HG03095 (cell line): ENCODE measurements at regions not wholly inside any gene's neighbourhood (a gene's known extent, or its start where the extent isn't known, plus 50 kb on each side); places are given as distances from the start of the nearest gene placed in this dataset.

Source experiments
- ATAC-seq: cut with Tn5 transposase; IDR thresholded peaks from one replicate; pipeline ENCODE4 v1.9.1; 2021; ENCODE audit warnings: moderate library complexity; ENCODE audit not compliant: unreplicated experiment

DNA sequence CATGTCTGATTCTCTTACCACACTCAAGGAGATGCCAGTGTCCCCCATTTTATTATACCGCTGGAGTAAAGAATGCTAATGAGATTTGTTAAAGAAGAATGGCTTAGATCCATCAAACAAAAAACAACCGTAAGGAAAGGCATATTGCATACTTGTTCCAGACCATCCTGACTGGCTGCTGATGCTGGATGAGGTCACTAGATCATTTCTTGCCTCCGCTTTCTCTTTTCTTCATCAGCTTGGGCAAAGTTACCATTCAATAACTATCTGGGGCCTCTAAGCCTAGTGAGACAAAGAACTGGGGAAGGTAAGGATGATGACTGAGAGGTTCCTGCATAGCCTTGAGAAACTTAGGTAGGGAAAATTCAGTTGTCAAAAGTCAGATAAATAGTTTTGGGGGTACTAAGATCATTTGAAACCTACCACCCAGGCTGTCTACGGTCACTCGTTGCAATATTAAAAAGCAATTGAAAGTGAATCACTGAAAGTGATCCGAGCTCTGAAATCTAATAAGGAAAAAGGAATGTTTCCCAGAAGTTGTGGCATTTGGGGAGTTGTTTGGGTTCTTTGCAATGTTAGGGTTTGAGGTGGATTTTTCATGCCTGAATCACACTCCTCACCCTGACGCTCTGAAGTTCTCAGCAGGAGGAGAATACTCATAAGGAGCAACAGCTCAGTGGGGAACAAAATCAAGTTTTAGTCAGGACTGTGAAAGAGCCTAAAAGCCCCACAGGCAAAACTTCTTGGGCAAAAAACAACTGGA is 176.8 kb downstream of the HHIPL2 start:
- ATAC-seq: no peak

DNA sequence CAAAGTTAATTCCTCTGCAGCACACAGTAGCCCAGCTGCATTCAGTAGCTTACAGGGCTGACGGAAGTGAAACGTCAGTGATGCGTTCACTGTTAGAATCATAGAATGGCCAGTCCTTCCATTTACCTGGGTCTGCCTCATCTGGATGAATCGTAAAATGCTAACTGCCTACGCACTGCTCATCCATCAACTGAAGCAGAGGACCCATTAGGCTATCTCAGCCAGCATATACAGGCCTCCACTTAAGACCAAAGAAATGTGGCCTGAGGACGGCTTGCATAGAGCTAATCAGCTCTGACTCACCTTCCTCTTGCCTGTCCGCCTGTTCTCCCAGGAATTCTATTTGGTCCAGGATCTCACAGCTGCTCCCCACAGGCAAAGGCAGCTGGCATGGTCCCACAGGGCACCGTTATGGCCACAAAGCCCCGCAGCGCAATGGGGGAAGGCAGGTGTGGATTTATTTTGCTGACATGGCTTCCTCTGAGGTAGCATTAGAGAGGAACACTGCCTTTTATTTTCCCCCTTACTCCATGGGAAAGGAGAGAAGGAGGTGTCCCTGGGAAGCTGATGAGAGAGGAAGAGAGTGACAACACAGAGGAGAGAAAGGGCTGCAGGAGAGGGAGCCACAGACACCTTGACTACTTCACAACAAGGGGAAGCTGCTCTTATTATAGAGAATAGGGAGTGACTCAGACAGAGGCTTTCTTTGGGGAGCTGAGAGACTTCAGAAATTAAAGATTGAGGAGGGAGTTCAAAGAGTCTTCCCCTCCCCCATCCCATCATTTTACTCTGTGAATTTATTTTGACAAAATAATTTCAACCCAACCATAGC is 177.6 kb downstream of the HHIPL2 start:
- ATAC-seq: no peak

DNA sequence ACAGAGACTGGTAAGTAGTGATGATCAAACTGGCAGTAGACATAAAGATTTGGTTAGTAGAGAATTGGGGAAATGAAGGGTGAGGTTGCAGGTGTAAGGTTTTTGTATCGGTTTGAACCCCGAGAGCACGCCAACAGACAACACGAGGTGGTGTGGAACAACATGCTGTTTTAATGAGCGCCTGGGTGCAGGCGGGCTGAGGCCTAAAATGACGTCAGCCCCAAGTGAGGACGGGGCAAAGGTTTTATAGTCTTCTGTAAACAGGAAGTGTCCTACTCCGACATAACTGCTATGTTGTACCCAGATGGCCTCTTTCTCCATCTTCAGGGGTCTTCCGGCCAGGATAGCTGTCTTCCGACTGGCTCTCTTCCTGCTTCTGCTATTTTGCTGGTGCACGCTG is 178.8 kb downstream of the HHIPL2 start:
- no peak for ATAC-seq

DNA sequence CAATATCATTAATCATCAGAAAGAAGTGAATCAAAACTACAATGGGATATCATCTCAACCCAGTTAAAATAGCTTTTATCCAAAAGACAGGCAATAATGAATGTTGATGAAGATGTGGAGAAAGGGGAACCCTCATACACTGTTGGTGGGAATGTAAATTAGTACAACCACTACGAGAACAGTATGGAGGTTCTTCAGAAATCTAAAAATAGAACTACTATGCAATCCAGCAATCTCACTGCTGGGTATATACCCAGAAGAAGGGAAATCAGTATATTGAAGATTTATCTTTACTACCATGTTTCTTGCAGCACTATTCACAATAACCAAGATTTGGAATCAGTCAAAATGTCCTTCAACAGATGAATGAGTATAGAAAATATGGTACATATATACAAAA is 189.8 kb downstream of the HHIPL2 start:
- no peak for ATAC-seq

DNA sequence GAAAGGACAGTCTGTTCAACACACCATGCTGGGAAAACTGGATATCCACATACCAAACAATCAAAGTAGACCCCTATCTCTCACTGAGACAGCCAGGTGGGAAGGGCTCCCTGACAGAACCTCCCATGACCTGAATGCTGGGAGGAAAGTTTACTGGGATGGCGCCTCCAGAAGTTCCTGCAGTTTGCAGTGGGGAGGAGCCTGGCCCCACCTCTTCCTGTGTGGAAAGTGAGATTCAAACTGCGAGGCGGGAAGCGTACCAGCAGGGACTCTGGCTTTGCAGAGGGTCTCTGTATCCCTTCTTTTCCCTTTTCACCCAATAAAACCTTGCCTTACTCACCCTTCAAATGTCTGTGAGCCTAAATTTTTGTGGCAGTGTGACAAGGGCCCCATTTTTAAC is 190.7 kb downstream of the HHIPL2 start:
- no peak for ATAC-seq

DNA sequence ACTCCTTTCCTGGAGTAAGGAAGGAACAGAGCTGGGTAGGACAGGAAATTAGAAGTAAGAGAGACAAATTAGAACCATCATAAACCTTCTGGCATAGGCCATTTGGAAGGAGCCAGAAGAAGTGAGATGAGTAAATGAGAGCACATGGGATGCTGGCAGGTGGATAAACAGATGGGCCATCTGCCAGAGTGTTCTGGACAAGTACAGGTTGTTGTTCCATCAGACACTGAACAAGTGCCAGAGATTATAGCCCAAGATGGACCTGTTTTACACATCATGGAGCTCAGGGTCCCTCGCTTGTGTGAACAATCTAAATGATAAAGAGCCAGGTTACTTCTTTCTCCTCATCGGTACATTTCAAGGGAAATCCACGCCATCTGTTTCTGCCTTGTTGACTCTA is 200.3 kb downstream of the HHIPL2 start:
- no peak for ATAC-seq

DNA sequence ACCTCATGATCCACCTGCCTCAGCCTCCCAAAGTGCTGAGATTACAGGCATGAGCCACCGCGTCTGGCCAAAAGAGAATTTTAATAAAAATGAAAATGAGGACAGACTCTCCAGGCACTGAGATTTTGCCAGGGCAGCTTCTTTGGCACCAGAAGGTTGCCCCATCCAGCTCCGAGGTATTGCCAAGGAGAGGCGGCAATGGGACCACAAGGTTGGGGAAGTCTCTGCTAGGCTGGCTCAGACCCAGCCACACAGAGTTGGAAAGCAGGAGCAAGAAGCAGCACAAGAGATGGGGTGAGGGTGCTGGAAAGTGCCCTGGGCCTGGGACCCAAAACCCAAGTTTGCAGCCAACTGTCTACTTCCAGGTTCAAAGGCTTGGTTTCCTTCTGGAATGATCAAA is 200.9 kb downstream of the HHIPL2 start:
- no peak for ATAC-seq

DNA sequence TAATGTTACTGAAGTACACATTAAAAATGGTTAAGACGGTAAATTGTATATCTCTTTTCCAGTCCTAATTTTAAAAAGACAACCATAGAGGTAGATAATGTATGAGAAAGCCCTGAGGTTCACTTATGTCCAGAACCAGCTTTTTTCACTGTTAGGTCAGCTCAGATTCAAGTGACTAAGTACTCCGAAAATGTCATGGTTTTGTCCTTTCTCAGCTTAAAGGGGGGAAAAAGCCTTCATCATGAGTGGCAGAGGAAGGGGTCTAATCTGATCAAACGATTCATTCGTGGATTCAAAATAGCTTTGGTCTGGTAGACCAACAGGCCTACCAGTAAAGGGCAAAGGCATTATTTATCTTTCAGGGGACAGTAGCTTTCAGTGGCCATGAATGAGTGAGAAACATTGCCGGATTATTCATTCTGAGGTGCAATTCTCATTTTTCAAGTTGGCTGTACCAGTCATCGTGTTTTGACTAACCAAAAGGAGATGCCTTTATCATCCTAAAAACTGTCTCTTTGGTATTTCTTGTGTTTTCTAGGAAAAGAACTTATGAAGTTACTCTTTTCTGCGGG is 208.4 kb downstream of the HHIPL2 start:
- no peak for ATAC-seq

DNA sequence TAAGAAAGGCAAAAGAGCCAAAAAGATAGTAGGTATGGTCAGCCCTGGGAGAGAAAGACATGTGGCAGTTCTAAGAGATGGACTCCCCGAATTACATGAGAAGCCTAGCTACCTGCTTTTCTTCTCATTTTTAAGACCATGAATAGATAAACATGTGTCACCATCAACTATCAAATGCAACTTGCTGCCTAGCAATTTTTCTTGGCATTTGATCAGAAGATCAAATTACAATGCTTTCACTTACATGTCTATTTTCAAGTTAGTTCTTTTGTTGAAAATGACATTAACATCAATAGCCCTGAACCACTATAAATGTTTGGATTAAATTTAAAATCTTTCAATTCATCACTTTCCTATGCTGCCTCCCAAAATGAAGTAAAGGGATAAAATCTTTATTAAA is 212.3 kb downstream of the HHIPL2 start:
- no peak for ATAC-seq

DNA sequence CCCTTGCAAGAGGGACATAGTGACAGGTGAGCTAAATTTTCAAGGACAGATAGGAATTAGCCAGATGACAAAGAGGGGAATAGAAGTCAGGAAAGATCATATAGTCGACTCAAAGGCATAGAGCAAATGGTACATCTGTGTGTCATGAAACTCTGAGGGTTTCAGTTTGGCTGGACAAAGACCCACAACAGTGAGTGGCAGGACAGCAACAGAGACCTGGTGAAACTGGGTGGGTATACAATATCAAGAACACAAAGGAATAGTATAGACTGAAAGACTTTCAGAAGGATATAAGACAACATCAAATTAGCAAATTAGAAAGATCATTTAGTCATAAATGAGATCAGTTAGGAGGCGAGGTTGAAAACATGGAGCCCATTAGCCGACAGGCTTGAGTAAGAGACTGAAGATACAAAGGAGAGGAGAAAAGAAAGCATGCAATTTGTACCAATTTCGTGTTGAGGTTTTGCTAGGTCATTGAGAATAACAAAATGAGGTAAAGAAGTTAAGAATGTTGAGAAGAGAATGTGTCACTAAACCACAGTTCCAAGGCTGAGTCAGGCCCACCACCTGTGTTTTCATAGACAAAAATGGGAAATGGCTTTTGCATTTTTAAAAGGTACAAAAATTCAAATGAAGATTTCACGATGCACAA is 213.8 kb downstream of the HHIPL2 start:
- ATAC-seq: no peak

DNA sequence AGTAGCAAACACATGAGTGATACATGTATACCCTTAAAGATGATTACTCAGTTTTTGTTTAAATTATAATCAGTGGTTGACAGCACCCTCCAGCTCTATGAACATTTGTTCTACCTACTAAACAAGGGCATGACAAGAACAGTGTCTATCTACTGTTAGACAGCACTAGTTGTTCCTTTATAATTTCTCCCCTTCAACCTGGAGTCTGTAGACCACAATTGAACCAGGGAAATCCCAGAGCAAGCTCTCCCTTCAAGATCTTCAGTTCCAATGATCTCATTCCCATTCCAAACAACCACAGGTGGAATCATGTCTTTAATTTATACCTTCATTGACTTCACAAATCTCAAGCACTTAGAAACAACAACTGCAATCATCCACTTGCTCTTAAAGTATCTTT is 216.1 kb downstream of the HHIPL2 start:
- no peak for ATAC-seq

DNA sequence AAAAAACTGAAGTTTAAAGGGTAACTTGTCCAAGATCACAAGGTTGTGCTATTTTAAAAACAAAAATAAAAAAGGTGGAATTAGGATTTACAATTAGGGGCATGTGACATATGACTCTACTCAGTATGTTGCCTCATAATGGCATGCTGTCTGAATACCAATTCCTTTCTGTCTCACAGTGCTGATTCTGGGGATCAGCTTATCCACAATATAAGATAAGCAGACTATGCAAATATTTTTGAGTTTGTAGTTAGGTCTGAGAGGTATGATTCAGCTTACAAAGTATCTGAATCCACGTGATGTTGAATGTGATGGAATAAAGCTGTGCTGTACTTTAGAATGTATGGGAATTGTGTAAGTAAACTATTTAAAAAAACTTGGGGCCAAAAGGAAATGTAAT is 216.6 kb downstream of the HHIPL2 start:
- ATAC-seq: no peak

DNA sequence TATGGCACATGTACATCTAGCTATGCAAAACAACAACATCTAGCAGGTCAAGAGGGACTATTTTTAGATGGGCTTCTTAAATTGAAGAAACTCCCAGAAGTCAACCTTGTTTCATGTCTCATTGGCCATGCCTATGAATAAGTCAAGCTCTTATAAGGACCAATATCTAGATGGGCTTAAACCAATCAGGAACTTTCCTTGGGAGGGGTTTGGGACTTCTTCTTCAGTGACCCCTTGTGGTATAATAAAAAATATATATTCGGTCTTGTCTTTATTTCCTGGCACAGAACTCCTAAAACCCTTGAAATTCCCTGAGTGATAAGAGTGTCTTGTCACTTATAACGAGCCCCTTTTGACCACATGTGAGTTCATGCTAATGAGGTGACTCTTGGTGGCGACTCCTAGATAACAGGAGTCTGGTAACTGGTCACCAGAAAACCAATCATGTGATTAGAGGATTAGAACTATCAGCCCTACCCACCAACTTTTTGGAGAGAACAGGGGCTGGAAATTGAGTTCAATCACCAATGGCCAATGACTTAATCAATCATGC is 218.3 kb downstream of the HHIPL2 start:
- no peak for ATAC-seq

DNA sequence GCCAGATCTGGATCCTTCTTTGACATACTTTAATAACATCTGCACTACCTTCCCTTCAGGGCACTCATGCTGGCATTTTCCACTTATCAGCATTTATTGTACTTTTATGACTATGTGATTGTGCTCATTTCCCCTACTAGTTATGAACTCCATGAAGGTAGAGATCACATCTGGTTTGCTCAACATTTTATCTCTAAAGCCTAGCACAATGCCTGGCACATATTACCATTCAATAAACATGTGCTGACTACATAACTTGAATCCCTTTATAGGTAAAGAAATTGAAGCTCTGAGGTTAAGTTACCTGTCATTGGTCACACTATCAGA is 221.2 kb downstream of the HHIPL2 start:
- ATAC-seq: no peak

DNA sequence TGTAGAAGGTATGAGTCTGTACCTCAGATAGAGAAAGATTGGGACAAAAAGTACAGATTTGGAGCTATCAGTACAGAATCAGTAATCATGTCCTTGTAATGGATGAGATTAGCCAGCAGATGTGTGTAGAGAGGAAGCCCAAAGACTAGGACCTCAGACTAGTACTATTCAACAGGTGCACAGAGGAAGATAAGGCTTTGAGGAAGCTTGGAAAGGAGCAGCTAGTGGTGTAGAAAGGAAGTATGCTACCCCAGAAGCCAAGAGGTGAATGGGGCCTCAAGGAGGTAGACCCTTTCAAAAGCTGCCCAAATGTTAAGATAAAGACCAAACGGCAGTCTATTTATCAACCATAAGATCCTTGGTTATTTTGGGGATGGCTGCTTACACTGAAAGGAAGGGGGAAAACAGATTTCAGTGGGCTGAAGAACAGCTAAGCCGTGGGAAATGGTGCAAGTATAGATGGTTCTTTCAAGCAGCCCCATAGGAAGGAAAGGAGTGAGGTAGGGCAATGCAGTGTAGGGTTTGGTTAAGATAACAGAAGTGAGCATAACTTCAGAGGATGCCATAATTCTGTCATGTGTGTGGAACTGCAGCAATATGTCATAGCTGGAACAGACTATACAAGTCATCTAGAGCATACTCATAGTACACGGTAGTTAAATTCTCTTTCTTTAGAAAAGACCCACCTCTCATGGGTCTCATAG is 221.7 kb downstream of the HHIPL2 start:
- no peak for ATAC-seq

DNA sequence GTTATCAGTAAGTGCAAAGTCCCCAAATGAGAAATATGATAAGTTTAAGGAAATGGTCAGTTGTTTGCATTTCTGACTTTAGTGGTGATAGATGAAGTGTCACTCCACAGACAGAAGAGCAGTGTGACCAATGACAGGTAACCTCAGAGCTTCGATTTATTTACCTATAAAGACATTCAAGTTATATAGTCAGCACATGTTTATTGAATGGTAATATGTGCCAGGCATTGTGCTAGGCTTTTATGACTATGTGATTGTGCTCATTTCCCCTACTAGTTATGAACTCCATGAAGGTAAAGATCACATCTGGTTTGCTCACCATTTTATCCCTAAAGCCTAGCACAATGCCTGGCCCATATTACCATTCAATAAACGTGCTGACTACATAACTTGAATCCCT is 222.4 kb downstream of the HHIPL2 start:
- ATAC-seq: no peak

DNA sequence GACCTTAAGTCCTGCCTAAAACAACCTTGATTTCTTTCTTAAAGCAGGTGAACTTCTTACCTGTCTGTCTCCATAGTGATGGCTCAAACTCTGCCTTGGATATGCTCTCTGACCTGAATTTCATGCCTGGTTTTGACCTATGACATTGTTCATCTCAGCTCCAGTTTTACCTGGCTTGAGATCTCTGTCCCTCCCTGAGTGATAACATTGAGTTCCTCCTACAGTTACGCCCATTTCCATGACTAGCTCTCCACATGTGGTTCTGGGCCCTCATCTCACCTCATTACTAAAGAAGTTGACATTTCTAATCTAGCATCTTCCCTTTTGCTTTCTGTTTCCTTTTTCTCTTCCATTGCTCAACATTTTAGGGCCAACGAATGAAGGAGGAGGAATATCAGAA is 233.1 kb downstream of the HHIPL2 start:
- no peak for ATAC-seq

DNA sequence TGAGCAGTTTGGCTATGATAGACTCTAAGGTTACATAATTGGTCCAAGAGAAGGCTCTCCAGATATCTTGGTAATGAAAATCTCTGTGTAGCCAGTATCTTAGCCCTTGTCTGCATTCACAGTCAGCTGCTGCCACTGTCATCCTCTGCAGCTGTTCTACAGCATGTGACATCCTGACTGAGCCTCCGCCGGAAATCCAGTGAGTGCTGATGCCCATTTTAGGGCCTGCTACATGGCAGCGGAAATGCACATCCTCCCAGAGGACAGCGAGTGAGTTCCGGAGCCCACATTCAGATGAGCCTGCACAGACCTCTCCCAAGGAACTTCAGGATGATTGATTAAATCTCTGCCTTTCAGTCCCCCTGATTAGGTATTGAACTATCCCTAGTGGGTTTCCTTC is 237.1 kb downstream of the HHIPL2 start:
- ATAC-seq: no peak

DNA sequence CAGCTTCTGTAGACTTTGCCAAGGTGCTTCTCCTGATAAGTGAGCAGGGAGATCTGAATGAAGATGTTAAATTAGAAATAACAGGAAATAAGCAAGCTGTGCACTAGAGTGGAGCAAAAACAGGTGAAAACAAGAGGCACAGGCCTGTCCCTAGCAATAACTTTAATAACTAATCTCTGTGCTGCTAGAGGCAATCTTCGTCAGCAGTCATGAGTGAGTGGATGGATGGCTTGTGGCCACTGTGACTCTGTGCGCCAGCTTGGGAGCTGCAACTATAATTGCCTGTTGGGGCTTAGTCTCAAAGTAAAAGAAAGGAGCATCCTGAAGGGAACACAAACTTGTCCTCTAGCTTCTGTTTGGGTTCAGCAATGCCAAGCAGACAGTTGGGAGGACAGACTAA is 240.3 kb downstream of the HHIPL2 start:
- no peak for ATAC-seq

DNA sequence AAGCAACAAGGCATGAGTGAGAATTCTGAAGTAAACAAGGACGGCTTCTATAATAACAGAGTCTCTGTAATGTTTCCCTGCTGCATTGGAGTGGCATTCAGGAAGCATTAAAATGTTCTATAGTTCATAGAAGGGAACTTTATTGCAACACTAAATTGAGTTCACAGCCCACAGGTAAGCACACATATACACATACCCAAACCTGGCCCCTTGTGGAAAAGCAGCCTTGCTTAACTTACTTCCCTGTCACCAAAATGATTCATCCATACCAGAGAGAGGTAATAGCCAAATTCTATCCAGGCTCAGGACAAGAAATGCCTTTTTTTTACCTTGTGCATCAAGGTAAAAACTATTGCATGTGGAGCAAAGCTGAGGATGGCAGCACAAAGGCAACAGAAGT is 241.4 kb downstream of the HHIPL2 start:
- no peak for ATAC-seq

DNA sequence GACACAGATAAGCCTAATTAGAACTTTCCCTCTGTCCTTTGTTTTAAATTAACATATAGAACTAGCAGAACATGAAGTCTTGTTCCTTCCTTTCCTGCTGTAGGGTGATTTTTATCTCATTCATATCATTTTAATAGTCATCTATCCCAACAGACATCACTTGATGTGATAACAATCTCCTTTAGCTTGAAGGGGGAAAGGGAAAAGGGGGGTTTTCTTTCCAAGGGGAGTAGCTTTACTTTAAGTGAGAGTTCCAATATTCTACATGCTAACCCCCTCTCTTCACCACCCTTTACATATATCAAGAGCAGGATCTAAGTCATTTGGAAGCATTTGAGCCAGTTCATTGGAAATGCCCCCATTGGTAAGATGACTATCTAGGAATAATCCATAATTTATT is 241.9 kb downstream of the HHIPL2 start:
- no peak for ATAC-seq
